Heart left ventricle (tissue), 13 donors: ENCODE measurements at regions not wholly inside any gene's neighbourhood (a gene's known extent, or its start where the extent isn't known, plus 50 kb on each side); places are given as distances from the start of the nearest gene placed in this dataset.

Experiments
- CTCF ChIP-seq, 12 donors: fragments of 200-600 bp; sonication (generic) in 4 of 12; IDR thresholded peaks; one replicate each; pipeline versions ENCODE4 v1.5.0 to v1.8.0; 2018 to 2022; ENCODE audit warnings: antibody characterized with exemption in 12 of 12, mild to moderate bottlenecking in 5 of 12
- POLR2A ChIP-seq, 2 donors: fragments of 450-650 bp; IDR thresholded peaks; one replicate each; pipeline ENCODE4 v1.6.1; 2017; ENCODE audit warnings: antibody characterized with exemption in 2 of 2, mild to moderate bottlenecking in 2 of 2, moderate library complexity in 2 of 2
- donor health status: ischemic (EF 13 %, LVEDD 7.1; RV severe dilation, severe dysfunction).
- donor health status: DM: no; HTN: yes; CAD: no.
- donor health status: DM: no; HTN: no; CAD: no.
- donor health status: ischemic (EF 25% LVEDD 6.9; RV normal size, moderate dysfunction).
- donor health status: ischemic (EF 25% LVEDD 5.7; RV mildly dilated, moderate dysfunction).
- donor health status: ischemic (EF 35%, LVEDD 5.7; RV mildly dilated, moderate dysfunction).
- donor health status: nonischemic (EF 11% LVEDD 7.7; RV severe dilation, severe dysfunction).
- donor health status: DM: yes; HTN: yes; CAD: no.
- donor health status: PGD.
- donor health status: ischemic (EF 29% LVEDD 5.4; RV normal size, mild dysfunction).
- donor health status: nonischemic (EF 23%, LVEDD 6.1; RV moderate dilation, normal function).

DNA sequence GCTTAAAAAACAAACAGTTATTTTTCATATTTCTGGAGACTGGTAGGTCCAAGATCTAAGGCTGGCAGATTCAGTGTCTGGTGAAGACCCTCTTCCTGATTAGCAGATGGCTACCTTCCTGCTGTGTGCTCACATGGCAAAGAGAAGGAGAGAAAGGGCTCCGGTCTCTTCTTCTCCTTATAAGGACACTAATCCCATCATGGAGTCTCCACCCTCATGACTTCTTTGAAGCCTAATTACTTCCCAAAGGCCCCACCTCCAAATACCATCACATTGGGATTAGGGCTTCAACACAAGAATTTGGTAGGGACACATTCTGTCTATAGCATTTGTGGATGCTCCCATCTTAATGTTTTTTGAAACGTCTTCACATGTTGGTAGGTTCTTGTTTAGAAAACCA is 391.1 kb downstream of the TMEM161B start:
- TF ChIP-seq CTCF (IDR thresholded peaks at IDR 0.05) (no peak), POLR2A (IDR thresholded peaks at IDR 0.05) (no peak)
